ENCODE measurements at regions not wholly inside any gene's neighbourhood (a gene's known extent, or its start where the extent isn't known, plus 50 kb on each side); places are given as distances from the start of the nearest gene placed in this dataset.
"Not testable (repeated sequence)": the region's sequence is repeated elsewhere in the genome, so short reads cannot be mapped to it uniquely, and the experiment has no call there.

DNA sequence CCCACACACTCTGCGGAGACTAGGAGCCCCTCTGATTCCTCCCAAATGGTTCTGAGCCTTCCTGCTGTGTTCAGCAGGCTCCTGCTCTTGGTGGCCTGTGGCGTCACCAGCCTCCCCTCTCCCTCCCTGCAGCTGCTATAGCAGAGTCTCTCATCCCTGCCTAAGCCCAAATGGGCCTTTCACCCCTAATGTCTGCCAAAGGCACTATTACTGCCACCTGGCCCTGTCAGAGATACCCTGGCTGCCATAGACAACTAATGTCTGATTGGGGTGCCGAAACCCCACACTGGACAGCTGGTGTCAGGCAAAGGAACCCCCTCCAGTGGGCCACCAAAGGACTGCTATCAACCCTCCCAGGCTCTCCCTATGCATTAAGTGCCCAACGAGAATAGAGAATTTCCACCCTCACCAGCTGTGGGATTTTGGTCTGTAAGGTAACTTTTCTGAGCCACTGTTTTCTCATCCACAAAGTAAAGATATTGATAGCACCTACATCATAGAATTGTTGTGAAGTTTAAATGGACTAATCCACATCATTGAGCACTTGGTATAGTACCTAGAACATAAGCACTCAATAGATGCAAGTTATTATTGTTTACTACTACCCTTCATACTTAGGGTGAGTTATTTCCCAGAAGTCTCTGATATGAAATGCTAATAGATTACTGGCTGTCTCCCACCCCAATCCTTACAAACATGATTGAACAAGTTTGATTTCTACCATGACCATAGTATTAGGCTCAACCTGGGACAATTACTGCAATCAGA lies 421.3 kb downstream of the MID1IP1 start:
- DNase-seq (ENCODE audit: low read depth) = no peak

DNA sequence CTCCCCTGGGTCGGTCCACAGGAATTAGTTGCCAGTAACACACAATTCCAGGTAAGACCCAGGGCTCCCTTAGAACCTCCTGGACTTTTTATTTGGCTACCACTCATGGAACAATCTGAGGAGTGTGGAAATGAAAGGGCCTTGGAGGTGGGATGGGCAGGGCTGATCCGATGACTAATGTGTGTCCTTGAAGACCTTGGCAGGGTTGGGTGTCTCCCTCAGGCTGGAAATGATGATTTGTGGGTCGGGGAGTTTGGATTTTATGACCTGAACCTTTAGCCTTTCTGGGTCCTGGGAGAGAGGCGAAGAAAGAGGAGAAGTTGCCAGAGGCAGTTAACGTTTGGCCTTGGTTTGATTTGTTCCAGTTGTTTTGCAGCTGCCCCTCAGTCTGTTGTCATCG lies 425.0 kb downstream of the MID1IP1 start:
- DNase-seq (ENCODE audit: low read depth) = no peak

DNA sequence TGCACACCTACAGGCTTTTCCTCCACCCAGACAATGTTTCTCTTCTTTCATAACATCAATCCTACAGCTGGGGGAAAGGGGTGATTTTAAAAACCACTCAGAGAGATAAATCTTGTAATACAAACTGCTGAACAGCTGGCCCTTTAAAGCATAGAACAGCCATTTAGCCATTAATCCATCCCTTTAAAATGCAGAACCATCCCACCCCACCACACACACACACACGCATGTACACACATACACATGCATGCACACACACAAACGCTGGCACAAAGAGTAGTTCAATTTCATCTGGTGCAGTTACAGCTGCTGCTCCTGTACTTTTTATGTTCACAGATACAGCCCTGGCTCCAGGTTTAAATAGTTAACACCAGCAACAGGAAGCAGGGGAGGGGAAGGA lies 426.1 kb downstream of the MID1IP1 start:
- DNase-seq (ENCODE audit: low read depth) = no peak

DNA sequence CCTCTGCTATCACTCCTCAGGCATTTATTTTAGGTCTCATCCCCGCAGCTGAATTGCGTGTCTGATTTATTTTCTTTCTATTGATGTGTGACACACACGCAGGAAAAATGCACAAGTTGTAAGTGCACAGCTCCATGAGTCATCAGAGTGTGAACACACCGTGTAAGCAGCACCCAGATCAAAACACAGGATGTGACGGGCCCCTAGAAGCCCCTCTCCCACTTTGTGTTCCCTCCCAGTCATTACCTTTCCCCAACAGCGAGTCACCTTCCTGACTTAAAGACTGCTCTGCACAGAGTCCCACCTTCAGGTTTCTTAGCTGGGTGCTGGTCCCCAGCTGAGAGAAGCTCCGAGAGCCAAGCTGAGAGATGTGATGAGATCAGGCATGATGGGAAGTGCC lies 436.7 kb downstream of the MID1IP1 start:
- DNase-seq (ENCODE audit: low read depth) = no peak

DNA sequence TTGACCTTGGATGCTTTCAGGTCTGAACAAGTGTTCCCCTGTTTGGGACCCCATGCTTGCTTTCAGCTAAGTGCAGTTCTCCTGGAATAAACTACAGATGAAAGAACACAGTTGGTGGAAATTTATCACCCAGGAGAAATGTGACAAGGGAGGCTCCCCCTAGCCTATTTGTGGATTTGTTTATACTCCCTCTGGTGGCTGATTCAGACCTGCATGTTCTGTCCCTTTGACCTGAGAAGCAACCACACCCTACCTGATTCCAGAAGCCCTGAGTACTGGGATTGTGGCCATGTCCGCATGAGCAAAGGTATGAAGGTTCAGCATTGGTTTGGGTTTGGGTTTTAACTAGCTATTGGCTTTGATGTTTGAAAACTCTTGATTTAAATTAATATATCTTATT lies 440.9 kb downstream of the MID1IP1 start:
- peak; percentile 9 for DNase-seq (ENCODE audit: low read depth)

DNA sequence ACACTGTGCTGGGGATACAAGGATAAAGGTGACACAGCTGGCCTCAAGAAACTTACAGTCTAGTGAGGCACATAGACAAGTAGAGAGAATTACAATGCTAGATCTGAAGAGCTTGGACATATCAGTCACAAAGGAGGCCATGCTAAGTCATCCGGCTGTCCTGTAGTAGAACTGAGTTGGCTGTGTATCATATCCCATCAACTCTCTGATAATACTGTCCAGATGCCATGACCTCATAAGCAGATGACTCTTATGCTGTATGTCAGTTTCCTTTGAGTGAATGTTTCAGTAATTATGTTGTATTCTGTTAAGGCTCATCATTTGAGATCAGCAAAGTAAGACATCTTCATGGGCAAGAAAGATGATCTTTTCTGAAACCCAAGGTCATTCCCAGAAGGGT lies 442.9 kb downstream of the MID1IP1 start:
- DNase-seq (ENCODE audit: low read depth) = no peak

DNA sequence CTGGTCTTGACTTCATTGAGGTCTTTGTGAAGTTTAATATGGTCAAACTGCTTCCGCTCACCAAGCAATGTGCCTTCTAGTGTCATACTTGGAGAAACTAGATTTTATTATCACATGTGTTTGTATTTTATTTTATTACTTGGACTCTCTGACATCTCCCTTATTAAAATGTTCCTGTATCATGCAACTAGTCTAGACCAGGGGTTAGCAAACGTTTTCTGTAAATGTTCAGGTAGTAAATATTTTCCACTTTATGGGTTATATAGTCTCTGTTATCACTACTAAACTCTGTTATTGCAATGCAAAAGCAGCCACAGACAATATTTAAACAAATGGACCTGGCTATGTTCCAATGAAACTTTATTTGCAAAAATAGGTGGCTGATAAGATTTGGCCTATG lies 443.8 kb downstream of the MID1IP1 start:
- DNase-seq (ENCODE audit: low read depth) = no peak

DNA sequence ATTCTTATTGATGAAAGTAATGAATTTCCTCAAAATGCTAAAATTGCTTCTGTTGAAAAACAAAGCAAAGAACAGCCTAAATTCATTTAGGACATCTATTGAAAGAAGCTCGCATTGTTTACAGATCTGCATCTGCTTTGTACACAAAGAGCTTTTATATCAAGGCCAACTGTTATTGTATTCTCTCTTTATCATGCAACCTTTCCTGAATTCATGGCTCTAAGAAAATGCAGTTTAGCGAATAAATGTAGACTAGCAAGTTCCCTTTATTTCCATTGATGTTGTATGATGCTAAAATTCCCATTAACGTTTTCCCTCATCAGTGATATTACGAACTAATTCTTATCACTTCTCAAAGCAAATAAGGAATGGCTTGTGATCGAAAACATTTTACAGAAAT lies 446.3 kb downstream of the MID1IP1 start:
- no peak for DNase-seq (ENCODE audit: low read depth)

DNA sequence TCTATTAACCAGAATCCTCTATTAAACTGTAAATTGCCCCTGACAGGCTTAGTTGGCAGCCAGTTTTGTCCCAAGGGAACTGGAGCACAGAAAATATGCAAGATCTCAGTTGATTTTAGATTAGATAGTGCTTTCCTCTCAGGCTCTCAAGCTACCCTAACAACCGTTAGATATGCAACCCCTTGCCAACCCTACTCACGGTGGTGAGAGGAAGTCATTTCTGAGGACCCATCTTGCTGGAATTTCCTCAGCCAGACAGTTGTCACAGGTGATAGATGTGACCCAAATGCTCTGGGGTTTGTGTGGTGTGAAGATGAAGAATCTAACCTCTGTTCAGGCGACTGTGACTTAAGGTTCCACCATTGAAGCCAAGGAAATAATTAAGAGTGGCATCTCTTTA lies 447.1 kb downstream of the MID1IP1 start:
- DNase-seq (ENCODE audit: low read depth) = no peak

DNA sequence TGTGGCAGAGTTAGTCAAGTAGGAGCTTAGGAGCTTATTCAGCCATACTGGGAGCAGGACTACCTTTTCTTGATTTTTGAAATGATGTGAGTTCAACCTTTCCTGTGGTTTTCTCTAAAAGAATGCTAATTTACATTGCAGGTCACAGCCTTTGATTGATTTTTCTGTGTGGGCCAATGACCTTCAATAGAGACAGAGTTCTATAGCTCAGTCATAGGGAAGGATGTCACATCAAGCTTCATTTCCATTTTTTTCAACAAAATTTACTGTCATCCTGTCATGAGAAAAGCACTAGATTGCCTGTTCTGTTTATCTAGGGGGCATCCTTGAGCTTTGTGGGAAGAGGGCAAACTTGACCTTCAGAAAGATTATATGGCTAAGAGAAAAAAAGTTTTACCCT lies 448.7 kb downstream of the MID1IP1 start:
- no peak for DNase-seq (ENCODE audit: low read depth)

DNA sequence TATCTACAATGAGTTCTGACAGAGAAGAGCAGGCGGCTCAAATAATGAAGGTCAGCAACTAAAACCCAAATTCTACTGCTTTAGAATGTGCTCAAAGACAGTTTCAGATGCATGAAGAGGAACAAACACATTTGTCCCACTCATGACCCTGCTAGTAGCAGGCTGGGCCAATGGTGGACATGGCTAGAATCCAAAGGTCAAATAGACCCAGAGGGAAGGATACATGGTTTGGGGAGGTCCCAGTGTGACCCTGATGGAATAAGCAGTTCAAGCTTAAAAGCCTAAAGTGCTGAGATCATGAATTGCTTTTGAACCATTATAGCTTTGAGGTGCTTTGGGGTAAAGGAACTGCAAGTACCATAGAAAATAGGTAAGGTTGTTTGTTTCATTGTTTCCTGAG lies 450.7 kb downstream of the MID1IP1 start:
- DNase-seq (ENCODE audit: low read depth) = no peak

DNA sequence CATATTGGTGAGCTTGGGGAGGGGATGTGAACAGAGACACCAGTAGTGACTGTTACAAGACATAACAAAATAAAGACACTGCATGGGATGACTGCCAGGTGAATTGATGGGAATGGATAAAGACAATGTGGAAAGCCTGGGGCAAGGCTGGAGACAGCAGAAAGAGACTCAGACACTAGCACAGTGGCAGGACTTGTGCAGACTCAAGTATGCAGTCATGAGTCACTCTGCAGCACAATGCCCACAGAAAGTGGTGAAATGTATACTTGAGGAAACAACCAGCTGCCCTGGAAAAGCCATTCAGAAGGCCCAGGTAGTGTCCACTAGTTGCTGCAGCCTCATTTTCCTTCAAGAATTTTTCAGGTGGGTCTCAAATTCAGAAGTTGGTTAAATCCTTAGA lies 452.3 kb downstream of the MID1IP1 start:
- no peak for DNase-seq (ENCODE audit: low read depth)

DNA sequence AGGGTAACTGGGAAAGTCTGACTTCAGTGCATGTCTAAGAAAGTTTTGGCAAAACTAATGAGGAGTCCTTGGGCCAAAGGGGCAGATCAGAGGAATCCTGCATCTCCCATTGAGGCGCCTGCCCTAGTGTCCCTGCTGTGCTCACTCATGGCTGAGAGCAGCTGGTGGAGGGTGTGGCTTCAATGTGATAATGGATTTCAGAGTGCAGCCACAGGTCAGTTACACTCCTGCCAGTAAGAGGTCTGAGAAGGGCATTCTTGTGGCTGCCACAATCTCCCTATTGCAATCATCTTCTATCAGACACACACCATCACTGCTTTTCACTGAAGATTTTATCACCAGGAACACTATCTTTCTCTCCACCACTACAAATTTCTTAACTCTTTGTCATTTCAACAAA lies 457.1 kb downstream of the MID1IP1 start:
- no peak for DNase-seq (ENCODE audit: low read depth)

DNA sequence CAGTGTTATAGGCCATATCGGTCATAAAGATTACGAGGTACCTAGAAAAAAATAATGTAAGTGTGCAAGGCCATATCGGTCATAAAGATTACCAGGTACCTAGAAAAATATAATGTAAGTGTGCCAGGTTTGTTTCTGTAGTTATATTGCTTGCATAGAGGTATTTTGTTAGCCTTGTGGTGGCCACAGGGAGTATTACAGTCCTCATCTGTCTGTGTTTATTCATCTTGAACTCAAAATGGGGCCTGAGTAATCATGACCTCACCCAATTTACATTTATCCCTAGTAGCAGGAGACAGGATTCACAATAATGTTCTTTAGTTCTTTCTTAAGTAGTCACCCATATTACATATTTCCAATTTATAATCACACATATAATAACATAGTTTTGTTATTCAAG lies 459.7 kb downstream of the MID1IP1 start:
- DNase-seq (ENCODE audit: low read depth) = peak; percentile 25

DNA sequence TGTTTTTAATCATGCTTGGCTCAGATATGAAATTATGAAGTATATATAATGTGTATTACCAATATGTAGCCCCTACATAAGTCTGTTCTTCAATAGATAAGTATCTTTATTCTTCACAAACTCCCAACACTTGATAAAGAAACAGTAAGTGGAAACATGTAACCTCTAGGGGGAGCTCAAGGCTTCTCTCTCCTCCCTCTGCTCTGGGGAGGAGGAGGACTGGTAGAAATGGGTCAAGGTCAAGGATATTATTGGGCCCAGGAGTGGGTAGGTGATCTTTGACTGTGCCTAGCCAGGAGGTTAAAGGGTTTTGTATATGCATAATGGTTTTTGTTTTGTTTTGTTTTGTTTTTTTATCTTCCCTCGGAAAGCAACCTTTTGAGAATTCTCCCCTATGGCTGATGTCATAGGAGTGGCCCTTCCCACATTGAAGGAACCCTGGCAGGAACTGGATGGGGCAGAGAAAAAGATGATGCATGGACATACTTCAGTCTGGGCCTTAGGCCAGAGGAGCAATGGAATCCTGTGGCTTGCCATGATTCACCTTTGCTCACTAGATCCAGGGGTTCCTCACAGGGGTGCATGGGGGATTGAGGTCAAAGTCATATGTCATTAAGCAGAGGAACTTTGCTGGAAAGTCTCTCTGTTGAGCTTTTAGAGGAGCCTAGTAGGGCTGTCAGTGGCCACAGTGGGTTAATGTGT lies 460.3 kb downstream of the MID1IP1 start:
- DNase-seq (ENCODE audit: low read depth) = peak; percentile 50

DNA sequence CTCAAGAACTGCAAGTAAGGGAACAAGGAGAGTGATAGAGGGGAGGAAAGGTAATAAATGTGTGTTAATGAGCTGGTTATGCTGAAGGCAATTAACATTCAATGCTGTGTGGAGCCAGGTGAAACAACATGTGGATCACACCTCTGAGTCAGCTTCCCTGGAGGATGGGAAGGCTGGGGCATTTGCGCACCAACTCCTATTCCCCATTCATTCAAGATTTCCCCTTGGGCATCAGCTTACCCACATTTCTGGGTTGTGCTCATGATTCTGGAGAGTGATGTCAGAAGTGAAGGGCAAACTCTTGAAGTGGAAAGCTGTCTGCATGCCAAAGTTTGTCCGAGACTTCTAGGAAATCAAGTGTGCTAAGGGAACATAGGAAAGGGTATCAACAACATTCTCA lies 461.4 kb downstream of the MID1IP1 start:
- no peak for DNase-seq (ENCODE audit: low read depth)

DNA sequence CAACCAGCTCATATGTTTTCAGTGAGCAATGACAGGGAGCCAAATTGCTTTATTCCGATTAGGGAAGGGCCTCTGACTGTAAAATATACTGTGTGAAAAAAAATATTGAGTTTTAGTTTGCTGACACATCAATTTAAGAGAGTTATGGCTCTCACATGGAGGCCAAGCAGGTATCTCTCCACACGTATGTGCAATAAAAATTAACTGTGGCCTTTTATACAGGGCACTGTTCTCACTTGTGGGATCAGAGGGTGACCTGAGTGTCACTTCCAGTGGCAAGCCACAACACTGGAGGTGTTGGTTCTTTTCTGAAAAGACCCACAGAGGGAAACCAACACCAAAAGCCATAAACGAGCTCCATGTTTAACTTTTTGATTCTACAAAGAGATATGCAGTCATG lies 462.8 kb downstream of the MID1IP1 start:
- no peak for DNase-seq (ENCODE audit: low read depth)

DNA sequence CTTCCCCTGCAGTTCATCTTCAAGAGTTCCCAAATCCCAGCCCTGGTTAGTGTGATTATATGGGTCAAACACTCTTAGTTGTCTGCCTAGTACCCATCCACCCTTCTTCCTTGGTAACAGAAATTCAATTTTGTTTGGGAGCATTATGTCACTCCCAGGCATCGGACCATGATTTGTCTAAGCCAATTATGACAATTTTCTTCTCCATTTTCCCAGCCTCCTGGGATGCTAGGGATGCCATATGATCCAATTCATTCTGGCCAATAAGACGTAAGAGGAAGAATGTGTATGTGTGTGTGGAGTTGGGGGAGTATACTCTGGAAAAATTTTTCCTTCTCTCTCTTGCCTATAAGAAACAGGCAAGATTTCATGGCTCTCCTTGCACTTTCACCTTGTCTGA lies 465.9 kb downstream of the MID1IP1 start:
- DNase-seq (ENCODE audit: low read depth) = no peak

DNA sequence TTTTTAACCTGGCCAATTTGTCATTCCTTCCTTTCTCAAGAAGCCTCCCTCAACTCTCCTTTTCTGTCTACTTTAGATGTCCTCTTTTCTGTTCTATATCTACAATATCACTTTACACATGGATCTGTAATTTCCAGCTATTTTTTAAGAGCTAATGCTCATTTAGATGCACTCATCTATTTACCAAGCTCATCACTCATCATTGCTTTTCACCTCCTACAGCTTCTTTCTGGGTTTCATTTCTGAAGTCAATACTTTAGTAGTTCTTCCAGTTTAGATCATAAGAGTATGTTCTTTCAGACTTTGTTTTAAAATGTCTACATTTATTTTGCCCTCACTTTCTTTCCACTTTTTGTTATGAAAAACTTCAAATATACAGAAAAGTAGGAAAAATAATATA lies 466.9 kb downstream of the MID1IP1 start:
- no peak for DNase-seq (ENCODE audit: low read depth)

DNA sequence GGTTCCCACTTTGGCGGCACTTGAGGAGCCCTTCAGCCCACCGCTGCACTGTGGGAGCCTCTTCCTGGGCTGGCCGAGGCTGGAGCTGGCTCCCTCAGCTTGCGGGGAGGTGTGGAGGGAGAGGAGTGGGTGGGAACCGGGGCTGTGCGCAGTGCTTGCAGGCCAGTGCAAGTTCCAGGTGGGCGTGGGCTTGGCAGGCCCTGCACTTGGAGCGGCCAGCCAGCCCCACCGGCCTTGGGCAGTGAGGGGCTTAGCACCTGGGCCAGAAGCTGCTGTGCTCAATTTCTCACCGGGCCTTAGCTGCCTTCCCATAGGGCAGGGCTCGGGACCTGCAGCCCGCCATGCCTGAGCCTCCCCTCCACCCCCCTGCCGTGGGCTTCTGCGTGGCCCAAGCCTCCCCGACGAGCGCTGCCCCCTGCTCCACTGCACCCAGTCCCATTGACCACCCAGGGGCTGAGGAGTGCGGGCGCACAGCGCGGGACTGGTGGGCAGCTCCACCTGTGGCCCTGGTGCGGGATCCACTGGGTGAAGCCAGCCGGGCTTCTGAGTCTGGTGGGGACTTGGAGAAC lies 474.3 kb downstream of the MID1IP1 start:
- no peak for DNase-seq (ENCODE audit: low read depth)

DNA sequence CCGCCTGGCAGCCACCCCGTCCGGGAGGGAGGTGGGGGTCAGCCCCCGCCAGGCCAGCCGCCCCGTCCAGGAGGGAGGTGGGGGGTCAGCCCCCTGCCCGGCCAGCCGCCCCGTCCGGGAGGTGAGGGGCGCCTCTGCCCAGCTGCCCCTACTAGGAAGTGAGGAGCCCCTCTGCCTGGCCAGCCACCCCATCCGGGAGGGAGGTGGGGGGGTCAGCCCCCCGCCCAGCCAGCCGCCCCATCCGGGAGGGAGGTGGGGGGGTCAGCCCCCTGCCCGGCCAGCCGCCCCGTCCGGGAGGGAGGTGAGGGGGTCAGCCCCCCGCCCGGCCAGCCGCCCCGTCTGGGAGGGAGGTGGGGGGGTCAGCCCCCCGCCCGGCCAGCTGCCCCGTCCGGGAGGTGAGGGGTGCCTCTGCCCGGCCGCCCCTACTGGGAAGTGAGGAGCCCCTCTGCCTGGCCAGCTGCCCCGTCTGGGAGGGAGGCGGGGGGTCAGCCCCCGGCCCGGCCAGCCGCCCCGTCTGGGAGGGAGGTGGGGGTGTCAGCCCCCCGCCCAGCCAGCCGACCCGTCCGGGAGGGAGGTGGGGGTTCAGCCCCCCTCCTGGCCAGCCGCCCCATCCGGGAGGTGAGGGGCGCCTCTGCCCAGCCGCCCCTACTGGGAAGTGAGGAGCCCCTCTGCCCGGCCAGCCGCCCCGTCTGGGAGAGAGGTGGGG lies 476.6 kb downstream of the MID1IP1 start:
- DNase-seq (ENCODE audit: low read depth) = not testable (repeated sequence)

DNA sequence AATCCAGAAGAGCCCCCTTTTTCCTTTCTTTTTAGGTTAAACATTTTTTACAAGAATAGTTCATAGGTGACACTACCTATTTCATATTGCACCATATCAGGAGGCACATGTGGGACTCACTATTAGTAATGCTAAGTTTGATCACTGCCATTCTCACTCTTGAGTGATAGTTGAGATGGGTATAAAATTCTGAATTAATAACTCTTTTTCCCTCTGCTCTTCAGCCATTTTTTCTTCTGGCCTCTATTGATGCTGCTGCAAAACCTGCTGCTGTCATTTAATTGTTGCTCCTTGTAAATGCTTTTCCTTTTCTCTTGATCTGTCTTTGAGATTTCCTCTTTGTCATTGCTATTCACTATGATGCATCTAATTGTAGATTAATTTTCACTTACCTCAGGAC lies 482.0 kb downstream of the MID1IP1 start:
- DNase-seq (ENCODE audit: low read depth) = no peak

DNA sequence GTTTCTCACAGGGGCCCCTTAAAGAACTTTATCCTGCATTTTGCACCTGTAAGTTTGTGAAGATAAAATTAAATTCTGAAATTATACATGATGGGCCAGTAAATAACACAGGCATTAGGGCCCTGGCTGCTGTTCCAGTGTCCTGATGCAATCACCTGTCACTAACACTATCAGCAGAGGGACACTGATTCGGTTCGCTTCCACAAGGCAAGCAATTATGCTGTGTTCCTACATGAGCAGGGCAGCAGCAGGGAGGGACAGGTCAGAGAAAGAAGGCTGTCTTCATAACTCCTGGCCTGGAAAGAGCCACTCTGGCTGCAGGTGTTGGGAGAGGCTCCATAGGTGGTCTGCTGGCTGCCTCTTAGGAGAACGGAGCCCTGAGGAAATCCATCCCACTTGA lies 487.3 kb downstream of the MID1IP1 start:
- DNase-seq (ENCODE audit: low read depth) = no peak
